Activated CD4-positive, alpha-beta T cell treated with anti-CD3 and anti-CD28 coated beads, Interleukin-2, amount 50 U/mL, for 24 hours (primary cell): ENCODE measurements at regions not wholly inside any gene's neighbourhood (a gene's known extent, or its start where the extent isn't known, plus 50 kb on each side); places are given as distances from the start of the nearest gene placed in this dataset.

Experiments used
- DNase-seq, 2 donors: peaks; one replicate each; pipeline ENCODE4 v3.0.0-alpha.2; 2020; ENCODE audit warnings: low read depth in 1 of 2, low spot score in 1 of 2

DNA sequence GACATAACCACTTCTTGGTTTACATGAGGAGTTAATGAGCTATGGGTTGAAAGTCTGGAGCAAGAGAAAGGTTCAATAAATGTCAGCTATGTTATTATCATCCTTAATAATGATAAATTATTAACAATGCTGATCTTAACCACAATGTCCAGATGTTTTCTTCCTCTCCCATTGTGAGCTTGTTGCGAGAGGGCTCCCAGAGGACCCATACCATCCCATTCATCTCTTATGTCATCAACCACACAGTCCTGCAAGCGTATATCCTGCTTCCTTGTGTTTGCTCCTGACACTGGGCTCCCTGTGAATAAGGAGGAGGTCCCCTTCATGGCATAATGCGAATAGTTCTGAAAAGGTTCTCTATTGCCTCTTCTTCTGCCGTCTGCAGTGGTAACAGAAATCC lies 266.8 kb downstream of the TLE3 start:
- no peak for DNase-seq

DNA sequence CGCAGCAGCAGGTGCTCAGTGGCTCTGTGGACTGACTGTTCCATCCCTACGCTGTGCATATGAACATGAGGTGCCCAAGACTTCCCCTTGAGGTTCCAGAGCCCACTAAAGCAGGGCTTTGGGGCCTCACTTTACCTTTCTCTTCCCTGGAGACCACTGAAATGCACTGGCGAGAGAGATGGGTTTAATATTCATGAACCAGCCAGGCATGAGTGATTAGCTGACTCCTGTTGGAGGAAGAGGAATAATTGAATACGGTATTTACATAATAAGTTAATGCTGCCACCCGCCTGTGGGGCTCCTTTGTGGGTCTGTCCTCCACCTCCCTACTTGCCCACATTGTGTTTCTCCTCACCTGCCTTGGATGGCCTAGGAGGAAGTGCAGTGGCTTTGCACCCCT lies 263.4 kb downstream of the TLE3 start:
- DNase-seq, result no peak

DNA sequence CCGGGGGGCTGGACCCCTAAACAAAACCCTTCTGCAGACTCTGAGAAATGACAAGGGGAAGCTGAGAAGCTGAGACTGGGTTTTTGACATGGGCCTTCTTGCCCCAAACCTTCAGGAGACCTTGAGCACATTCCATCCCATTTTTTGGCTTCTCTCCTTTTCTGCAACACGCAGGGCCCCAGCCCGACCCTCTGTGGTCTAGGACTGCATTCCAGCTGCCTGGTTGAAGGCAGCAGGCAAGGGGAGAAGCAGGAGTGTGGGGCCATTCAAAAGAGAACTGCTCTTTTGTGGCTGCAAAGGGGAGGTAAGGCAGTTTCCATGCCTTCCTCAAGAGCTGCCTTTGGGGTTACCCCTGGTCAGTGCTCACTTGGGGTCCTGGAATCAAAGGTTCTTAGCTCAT lies 263.0 kb downstream of the TLE3 start:
- no peak for DNase-seq

DNA sequence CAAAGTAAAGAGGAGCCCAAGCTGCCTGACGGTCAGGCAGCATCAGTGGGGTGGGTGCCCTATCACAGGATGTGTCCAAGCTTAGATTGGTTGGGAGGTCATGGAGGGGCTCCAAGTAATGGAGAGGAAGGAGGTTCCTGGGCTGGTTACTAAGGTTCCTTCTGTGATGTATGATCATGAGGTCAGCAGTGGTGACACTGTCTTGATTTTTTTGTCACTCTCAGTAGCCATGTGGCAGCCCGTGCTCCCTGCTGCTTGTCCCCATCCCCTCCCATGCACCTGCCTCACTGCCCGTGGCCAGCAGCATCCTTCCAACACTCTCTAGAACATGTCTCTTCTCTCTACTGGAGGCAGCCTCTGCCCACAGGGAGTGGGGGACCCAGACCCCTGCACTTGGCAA lies 261.7 kb downstream of the TLE3 start:
- no peak for DNase-seq

DNA sequence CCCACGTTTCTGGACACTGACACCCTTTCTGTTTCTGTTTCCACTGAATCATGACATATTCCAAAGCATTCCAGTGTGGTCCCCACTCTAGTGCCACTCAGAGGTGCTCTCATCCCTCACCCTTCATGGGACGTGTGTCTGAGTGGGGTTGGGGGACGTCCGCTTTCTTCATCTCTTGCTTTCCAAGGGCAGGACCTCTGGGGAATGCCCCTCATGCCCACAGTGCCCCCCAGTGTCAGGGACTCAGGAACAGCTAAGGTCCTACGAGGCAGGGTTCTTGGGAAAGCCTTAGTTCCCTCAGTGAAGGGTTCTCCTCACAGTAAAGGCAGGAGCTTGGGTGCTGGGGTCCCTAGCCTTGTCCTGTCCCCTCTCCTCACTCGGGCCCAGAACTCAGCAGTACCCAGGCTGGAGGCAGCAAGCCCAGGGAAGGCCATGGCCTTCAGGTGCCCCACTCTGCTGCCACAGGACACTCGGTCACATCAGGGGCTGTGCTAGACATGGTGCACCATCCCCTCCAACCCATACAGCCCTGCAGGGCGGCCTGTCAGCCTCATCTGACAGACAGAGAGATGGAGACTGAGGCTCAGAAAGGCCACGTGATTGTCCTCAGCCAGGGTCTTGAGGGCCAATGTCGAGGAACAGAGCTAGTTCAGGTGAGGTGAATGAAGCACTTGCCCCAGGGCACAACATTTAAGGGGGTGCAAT lies 261.0 kb downstream of the TLE3 start:
- no peak for DNase-seq

DNA sequence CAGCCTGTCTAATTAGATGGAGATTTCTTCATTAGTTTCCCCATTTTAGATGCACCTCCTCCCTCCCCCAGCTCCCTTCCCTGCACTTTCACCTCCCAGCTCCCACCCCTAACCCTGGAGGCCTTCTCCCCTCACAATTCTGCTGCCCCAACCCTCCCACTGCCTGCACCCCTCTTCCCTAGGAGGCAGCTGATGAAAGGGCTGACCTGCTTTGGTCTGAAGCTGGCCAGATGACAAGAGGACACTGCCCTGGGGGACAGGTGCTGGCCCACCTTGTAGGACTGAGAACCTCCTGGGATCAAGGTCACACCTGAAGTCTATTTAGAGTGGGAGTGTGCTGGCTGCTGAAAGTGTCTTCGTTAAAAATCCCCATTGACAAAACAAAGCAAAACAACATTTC lies 259.4 kb downstream of the TLE3 start:
- no peak for DNase-seq

DNA sequence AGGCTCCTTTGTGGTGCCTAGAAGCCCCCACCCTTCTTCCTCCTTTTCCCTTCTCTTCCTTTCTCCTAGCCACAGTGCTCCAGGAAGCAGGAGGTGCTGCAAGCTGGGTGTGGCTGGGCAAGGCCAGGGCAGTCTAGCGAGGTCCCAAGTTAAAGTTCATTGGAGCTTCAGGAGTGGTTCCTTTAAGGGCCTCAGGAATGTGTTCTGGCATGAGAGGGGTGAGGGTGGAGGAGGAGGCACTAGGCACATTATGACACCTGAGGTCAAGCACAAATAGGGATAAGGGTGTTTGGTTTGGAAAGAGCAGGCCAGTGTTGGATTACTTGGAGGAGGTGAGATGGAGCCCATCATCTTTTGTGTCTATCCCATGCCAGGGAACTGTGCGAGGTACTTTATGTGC lies 258.7 kb downstream of the TLE3 start:
- no peak for DNase-seq

DNA sequence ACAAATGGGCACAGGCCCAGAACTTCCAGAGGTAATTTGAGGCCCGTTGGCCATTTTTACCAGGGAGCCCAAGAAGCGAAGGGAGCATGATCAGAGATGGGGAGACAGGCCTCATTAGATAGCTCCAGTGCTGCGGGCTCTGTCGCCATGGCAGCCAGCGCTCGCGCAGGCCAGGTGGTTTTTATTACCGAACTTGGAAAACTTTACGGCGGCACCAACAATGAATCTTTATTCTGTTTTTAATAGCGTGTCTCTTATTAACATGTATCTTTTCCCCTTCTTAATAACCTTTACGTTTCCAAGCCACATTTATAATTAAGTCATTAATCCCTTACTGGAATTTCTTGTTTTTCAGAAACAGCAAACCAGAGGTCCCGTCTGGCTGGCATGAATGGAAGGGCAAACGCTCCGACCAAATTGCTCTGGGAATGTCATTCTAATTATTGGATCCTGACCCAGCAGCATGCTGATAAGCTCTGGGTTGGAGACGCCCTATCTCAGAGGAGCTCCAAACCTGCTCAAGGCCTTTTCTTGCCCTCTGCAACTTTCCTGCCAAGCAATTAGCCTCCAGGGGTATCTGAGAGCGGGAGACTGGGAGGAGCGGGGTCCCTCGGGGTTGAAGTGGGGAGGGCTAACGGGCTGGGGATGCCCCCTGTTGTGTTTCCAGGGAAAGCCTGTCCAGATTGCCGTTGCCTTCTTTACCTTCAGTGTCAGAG lies 256.4 kb downstream of the TLE3 start:
- no peak for DNase-seq

DNA sequence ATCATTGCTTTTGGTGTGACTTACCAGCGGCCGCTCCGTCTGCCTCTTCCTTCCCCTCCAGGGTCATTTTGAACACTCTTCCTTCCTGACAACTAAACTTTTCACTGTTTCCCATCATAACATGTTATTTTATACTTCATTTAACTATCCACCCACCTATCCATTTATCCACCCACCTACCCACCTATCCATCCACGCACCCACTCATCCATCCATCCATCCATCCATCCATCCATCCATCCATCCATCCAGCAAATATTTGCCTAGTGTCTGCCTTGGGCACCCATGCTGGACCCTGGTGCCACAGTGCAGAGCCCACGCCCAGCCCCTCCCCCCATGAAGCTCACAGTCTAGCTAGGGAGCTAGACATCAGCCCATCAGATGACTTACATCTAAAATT lies 254.9 kb downstream of the TLE3 start:
- no peak for DNase-seq

DNA sequence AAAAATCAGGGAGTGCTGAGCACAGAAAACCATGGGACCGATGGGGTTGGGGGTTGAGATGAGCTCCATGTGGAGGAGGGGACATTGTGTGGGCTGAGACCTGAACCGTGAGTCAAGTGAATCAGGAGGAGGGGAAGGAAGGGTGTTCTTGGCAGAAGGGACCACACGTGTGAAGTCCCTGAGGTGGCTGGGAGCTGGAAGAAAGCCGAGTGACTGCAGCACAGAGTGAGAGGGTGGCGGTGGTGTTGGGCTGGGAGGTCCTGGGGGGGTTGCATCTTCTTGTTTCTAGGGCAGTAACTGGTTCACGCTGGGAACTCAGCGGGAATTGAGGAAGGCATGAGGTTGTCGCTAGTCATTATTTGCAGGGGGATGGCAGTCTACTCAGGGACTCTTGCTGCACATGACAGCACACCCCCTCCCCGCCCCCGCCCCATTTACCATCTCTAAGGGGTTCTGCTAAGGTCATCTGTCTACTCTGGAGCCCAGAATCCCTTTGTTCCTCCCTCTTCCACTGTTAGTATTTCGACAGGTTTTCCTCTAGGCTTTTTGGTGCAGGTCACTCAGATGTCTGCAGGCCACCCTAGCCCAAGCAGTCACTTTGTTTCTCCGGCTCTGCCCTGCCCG lies 254.3 kb downstream of the TLE3 start:
- no peak for DNase-seq

DNA sequence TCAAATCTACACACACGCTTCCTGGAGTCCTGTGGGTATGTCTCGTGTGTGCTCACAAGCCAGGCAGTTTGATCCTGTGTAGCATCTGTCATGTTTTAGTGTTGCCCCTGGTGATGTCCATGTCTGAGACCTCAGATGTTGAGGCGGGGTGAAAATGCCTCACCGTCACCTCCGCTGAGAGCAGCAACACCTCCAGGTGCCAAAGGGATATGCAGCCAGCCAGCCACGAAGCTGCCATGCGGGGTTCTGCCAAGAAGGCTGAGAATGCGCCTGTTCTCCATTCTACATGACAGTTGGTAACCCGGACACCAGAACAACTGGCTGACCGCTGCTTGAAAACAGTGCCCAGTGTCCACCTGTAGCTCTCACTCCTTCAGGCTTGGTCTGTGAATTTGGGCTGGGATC lies 253.8 kb downstream of the TLE3 start:
- no peak for DNase-seq

DNA sequence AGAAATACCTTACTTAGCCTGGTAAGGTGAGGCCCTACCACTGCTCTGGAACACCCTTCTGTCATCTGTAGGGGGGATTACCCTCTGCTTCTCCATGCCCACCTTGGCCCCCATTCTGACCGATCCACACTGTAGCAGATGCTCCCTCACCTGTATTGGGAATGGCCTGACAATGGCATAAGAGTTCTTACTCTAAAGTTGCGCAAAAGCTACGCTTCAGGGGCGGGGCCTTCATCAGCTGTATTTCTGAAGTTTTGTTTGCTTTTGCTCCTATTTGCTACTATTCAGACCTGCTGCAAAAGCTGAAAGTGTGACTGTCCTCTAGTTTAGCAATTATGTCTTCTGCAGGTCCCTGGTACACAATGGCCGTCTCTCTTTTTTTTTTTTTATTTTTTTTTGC lies 252.6 kb downstream of the TLE3 start:
- DNase-seq, result no peak

DNA sequence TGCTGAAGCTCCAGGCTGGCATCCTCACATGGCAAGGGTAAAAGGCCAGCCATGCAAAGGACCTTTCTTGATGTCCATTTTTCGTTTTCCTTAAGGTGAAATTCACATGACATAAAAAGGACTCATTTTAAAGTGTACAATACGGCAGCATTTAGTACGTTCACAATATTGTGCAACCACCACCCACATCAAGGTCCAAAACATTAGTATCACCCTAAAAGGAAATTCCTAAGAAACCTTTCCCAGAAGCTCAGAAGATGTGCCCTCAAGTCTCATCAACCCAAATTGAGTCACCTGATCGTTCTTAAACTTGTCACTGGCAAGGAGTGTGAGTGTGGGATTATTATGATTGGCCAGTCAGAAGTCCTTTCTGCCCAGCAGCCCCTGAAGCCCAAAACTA lies 250.1 kb downstream of the TLE3 start:
- DNase-seq, result no peak

DNA sequence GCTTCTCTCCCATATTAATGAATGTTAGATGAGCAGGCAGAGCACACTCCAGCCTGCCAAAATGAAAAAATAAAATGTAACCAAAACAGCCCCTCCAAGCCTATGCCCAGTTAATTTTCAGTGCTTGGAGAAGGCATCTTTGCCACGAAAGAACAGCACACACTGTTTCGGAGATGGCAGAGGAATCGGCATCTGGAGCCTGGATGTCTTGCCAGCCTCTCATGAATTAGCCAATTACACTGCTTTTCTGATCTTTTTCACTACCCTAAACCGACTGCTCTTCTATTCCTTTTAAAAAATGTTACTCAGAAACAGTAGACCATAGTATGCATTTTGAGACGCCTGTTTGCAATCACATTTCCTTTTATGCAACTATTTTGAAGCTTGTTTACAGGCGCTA lies 249.6 kb downstream of the TLE3 start:
- no peak for DNase-seq

DNA sequence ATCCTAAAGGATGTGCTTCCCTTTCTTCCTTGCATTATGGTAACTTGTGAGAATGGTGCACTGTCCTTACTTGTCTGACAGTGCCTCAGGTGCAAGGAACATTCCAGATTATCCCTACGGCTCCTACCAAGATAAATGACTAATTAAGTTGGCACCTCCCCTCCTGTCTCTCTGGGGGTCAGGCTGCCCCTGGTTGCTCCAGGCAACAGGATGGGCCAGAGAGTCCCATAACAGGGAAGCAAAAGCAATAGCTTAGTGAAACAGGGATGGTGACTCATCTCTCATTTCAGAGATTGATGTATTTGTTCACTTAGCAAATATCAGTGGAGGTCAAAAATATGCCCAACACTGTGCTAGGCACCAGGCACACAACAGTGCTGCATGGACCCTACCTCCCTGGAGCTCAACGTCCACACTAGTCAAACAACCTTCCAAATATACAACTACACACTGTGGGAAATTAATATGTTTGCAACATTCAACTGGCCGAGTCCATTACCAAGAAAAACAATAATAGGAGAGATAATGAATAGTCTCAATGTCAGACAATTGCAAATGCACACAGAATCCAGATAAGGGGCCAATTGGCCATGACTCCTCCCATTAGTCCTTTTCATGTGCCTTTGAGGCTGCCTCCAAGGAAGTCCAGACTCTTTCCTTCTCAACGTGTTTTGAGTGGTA lies 249.0 kb downstream of the TLE3 start:
- no peak for DNase-seq

DNA sequence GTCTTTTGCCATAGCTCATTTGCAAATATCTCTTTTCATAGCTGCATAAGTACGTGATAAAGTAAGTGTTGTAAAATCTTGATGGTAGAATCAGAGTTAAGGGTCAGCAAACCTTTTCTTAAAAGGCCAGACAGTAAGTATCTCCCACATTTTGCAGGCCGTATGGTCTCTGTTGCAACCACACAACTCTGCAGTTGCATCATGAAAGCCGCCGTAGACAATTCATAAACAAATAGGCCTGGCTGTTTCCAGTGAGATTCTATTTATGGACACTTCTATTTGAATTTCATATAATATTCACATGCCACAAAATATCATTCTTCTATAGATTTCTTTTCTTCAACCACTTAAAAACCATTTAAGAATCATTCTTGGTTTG lies 248.5 kb downstream of the TLE3 start:
- DNase-seq, result no peak

DNA sequence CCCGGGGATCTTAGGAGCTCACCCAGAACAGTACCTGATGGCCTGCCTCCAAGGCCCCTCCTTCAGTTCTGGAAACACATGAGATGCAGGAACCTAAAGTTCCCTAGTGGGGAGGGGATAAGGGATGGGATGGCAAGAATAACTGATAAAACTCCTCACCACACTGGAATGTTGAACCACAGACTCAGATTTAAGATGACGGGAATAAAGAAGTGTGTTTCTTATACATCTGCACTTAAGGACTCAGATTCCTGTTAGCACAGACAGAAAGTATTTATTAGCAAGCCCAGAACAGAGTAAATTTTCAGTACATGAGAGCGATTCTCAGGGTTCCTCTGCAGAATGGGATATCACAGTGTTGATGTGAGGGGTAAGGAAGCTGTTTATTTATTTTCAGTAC lies 245.2 kb downstream of the TLE3 start:
- DNase-seq, result no peak

DNA sequence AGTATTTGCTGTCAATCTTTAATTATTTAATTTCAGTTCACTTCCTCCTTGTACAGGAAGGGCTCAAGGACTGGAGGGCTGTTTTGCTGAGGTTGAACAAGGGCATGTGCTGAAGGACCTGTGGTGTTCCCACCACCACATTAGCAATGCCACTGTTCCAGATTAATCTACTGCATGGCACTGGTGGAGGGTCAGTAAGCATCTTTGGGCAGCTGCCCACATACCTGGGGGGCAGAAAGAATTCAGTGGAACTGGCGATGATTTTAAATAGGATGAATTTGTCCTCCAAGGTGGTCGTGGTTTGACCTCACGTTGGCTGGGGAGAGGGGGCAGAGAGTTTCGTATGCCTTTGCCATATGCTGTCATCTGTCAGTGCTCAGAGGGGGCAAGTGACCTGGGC lies 244.8 kb downstream of the TLE3 start:
- no peak for DNase-seq

DNA sequence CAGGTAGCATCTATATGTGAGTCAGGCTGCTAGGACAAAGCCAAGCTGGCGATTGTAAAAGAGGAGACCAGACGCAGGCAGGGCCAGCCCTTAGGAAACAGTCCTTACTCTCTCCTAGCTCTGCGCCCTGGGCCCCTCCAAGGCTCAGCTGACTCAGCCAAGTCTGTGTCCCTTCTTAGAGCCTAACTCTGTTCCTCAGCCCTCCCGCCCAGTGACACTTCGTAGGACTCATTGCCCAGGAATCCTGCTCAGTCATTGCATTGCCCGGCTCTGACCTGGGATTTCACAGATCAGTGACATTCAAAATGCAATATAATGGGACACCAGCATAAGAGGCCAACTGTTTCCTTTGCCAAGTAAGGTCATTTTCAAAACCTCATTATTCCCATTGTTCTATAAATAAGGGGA lies 244.2 kb downstream of the TLE3 start:
- DNase-seq, result no peak

DNA sequence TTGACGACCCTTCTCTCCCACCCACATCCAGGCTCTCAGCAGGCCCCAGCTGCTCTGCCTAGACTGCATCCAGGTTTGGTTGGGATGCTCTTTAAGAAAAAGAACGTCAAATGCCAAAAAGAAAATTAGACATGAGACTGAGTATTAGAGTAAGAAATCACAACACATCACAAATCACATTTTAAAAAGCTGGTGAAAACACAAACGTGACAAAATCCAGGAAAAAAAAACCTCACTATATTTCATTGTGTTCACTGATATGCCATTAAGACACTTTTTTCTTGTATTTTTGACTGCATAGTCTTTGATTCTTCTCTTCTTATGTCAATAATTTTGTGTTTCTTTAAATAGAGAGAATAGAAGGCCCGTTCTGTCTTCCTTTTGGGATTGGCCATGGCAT lies 243.7 kb downstream of the TLE3 start:
- DNase-seq, result no peak

DNA sequence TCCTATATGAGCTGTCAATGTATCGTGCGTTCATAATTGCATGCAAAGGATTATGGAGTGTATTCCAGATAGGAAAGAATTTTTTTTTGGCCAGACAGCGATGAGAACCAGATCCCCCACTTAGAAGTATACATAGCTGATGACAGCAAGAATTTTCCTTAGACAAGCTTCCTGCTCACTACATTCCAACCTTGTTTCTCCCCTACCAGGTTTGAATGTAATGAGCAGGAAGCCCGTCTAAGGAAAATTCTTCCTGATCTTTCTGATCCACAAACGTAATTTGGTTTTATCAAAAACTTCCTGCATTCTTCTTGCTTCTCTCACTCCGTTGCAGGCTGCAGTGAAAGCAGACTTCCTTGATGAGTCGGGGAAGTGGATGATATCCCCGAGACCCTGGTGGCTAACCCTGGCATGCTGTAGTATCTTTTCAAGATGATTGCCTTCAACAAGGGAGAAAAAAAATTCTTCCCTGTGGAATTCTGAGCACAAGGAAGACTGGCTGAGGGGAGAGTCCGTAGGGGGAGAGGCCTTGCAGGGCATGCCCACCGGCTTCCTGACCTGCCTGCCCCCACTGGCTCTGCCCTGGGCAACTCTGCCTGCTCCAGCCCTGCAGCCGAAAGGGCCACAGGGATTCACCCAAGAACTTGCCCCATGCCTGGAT lies 243.1 kb downstream of the TLE3 start:
- no peak for DNase-seq
